WTC11 (cell line): ENCODE measurements at regions not wholly inside any gene's neighbourhood (a gene's known extent, or its start where the extent isn't known, plus 50 kb on each side); places are given as distances from the start of the nearest gene placed in this dataset.

ENCODE experiments used
- ATAC-seq: fragments of 200-7000 bp; cut with Tn5 transposase; 2 replicates; pipeline ENCODE4 v1.10.0; 2021; ENCODE audit warnings: mild to moderate bottlenecking, moderate library complexity
- CTCF ChIA-PET: fragments of 300-600 bp; sonication (Branson Sonifier 250); formaldehyde crosslinking; loops from one replicate; lab custom pipeline; 2021; ENCODE audit warnings: antibody characterized with exemption; lab: Charles Lee
- POLR2A ChIA-PET: fragments of 350-600 bp; sonication (Branson Sonifier 250); formaldehyde crosslinking; loops from one replicate; lab custom pipeline; 2021; ENCODE audit warnings: antibody characterized with exemption; lab: Charles Lee
- DNase-seq: peaks from one replicate; pipeline ENCODE4 v3.0.0; 2021; ENCODE audit warnings: low spot score
- H3K27ac Mint-ChIP-seq: 2 replicates; pipeline ENCODE4 v1.8.0; 2021; ENCODE audit warnings: mixed read lengths
- H3K27me3 Mint-ChIP-seq: 2 replicates; pipeline ENCODE4 v1.8.0; 2021; ENCODE audit warnings: low read depth, mild to moderate bottlenecking, moderate library complexity, mixed read lengths
- H3K36me3 Mint-ChIP-seq: 2 replicates; pipeline ENCODE4 v1.8.0; 2021; ENCODE audit warnings: mixed read lengths
- H3K4me1 Mint-ChIP-seq: 2 replicates; pipeline ENCODE4 v1.8.0; 2022; ENCODE audit warnings: mixed read lengths
- H3K4me3 Mint-ChIP-seq: 2 replicates; pipeline ENCODE4 v1.8.0; 2021; ENCODE audit warnings: mild to moderate bottlenecking, moderate library complexity, mixed read lengths
- H3K9me3 Mint-ChIP-seq: 2 replicates; pipeline ENCODE4 v1.8.0; 2021; ENCODE audit warnings: mixed read lengths
- AFF4 ChIP-seq: sonication (generic); formaldehyde crosslinking; IDR thresholded peaks from 2 replicates; pipeline ENCODE4 v1.8.1; 2023; ENCODE audit warnings: mild to moderate bottlenecking, missing genetic modification reagents, borderline replicate concordance
- E2F4 ChIP-seq: sonication (generic); formaldehyde crosslinking; IDR thresholded peaks from 2 replicates; pipeline ENCODE4 v1.8.1; 2022; ENCODE audit warnings: low read depth, mild to moderate bottlenecking, moderate library complexity, missing genetic modification reagents, borderline replicate concordance
- E2F5 ChIP-seq: sonication (generic); formaldehyde crosslinking; IDR thresholded peaks from 2 replicates; pipeline ENCODE4 v1.8.1; 2022; ENCODE audit warnings: mild to moderate bottlenecking, moderate library complexity, missing genetic modification reagents
- ELF4 ChIP-seq: sonication (generic); formaldehyde crosslinking; IDR thresholded peaks from 2 replicates; pipeline ENCODE4 v1.8.1; 2022; ENCODE audit warnings: low read depth, mild to moderate bottlenecking, moderate library complexity, missing genetic modification reagents
- FOXJ3 ChIP-seq: sonication (generic); formaldehyde crosslinking; IDR thresholded peaks from 2 replicates; pipeline ENCODE4 v1.9.0; 2021; ENCODE audit warnings: missing genetic modification reagents, mild to moderate bottlenecking, borderline replicate concordance
- GABPB1 ChIP-seq: sonication (generic); formaldehyde crosslinking; IDR thresholded peaks from 2 replicates; pipeline ENCODE4 v1.8.1; 2023; ENCODE audit warnings: mild to moderate bottlenecking, missing genetic modification reagents
- PRRX2 ChIP-seq: fragments of 250-450 bp; sonication (Bioruptor Pico); IDR thresholded peaks from 2 replicates; pipeline ENCODE4 v1.8.0; 2021; ENCODE audit warnings: mild to moderate bottlenecking
- STAT6 ChIP-seq: sonication (generic); formaldehyde crosslinking; conservative IDR thresholded peaks from 2 replicates; pipeline ENCODE4 v1.8.1; 2023; ENCODE audit warnings: mild to moderate bottlenecking, low read depth, missing genetic modification reagents, moderate library complexity
- TEAD4 ChIP-seq: sonication (generic); formaldehyde crosslinking; IDR thresholded peaks from 2 replicates; pipeline ENCODE4 v1.8.0; 2022; ENCODE audit warnings: mild to moderate bottlenecking, missing genetic modification reagents
- TP53 ChIP-seq: sonication (generic); formaldehyde crosslinking; IDR thresholded peaks from 2 replicates; pipeline ENCODE4 v1.8.1; 2023; ENCODE audit warnings: mild to moderate bottlenecking, missing genetic modification reagents
- ZNF281 ChIP-seq: sonication (generic); formaldehyde crosslinking; IDR thresholded peaks from 2 replicates; pipeline ENCODE4 v1.8.0; 2023; ENCODE audit warnings: mild to moderate bottlenecking, missing genetic modification reagents
- ZNF423 ChIP-seq: fragments of 250-450 bp; sonication (Bioruptor Pico); IDR thresholded peaks from 2 replicates; pipeline ENCODE4 v2.1.2; 2022; ENCODE audit warnings: mild to moderate bottlenecking, moderate library complexity
- TF ChIP-seq, protein P1 (sequence below): fragments of 250-450 bp; sonication (Bioruptor Pico); IDR thresholded peaks from 2 replicates; pipeline ENCODE4 v1.9.0; 2021; ENCODE audit warnings: moderate library complexity, mild to moderate bottlenecking, inconsistent platforms, borderline replicate concordance
- TF ChIP-seq, protein P2 (sequence below): fragments of 250-450 bp; sonication (Bioruptor Pico); IDR thresholded peaks from 2 replicates; pipeline ENCODE4 v1.8.0; 2021; ENCODE audit warnings: mild to moderate bottlenecking
- TF ChIP-seq, protein P3 (sequence below): sonication (generic); formaldehyde crosslinking; IDR thresholded peaks from 2 replicates; pipeline ENCODE4 v1.8.0; 2022; ENCODE audit warnings: mild to moderate bottlenecking, missing genetic modification reagents
- TF ChIP-seq, protein P4 (sequence below): sonication (generic); formaldehyde crosslinking; IDR thresholded peaks from 2 replicates; pipeline ENCODE4 v1.8.0; 2023; ENCODE audit warnings: missing genetic modification reagents
- TF ChIP-seq, protein P5 (sequence below): sonication (generic); formaldehyde crosslinking; IDR thresholded peaks from 2 replicates; pipeline ENCODE4 v1.8.0; 2022; ENCODE audit warnings: missing genetic modification reagents

DNA sequence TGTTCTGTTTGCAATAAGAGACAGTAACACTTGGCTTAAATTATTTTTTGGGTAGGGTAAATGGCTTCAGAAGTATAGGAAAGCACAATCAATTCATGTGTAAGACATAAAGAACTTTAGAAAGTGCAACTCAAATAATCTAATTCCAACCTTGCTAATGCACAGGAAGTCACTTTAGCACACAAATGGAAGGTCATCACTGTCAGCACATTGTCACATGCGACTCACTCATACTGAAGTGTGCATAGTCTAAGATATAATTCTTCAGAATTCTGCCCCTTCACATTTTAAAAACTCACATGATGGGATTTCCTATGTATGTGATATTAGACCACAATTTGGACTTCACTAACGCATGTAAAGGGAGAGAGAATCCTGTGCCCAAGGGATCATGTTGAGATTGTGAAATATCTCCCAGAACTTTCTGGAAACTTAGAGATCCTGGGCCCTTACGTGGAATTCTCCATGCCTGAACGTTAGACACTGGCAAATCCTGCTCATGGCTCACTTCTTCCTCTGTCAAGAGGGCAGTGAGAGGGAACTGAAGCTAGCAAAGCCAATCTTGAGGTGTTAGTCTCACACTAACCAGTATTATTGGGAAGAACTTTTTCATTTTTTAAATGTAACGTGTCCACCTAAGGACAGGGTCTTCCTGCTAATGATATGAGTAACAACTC is 403.2 kb upstream of the PTGER4 start:
- Mint-ChIP-seq H3K27ac (no peak overlapping the region), H3K36me3 (no peaks in the 10 kb centered on the region), H3K4me3 (no peak overlapping the region), H3K4me1 (peaks cover 8% of the 10 kb centered on the region), H3K9me3 (peaks cover 6% of the 10 kb centered on the region), H3K27me3 (no peaks in the 10 kb centered on the region)
- ChIA-PET CTCF (no interaction called here), POLR2A (no interaction called here)
- ATAC-seq: no peak
- no peak for DNase-seq
- TF ChIP-seq E2F5 (no peak), ZNF281 (CRISPR knock-in tag) (no peak), E2F4 (no peak), TEAD4 (CRISPR knock-in tag) (no peak), ZNF423 (CRISPR knock-in tag) (no peak), AFF4 (CRISPR knock-in tag) (no peak), TP53 (CRISPR knock-in tag) (no peak), FOXJ3 (CRISPR knock-in tag) (no peak), ELF4 (no peak), GABPB1 (no peak), STAT6 (CRISPR knock-in tag) (no peak), PRRX2 (CRISPR knock-in tag) (no peak)
- TF ChIP-seq, protein P1, sequence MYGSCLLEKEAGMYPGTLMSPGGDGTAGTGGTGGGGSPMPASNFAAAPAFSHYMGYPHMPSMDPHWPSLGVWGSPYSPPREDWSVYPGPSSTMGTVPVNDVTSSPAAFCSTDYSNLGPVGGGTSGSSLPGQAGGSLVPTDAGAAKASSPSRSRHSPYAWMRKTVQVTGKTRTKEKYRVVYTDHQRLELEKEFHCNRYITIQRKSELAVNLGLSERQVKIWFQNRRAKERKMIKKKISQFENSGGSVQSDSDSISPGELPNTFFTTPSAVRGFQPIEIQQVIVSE (CRISPR knock-in tag): no peak
- TF ChIP-seq, protein P2, sequence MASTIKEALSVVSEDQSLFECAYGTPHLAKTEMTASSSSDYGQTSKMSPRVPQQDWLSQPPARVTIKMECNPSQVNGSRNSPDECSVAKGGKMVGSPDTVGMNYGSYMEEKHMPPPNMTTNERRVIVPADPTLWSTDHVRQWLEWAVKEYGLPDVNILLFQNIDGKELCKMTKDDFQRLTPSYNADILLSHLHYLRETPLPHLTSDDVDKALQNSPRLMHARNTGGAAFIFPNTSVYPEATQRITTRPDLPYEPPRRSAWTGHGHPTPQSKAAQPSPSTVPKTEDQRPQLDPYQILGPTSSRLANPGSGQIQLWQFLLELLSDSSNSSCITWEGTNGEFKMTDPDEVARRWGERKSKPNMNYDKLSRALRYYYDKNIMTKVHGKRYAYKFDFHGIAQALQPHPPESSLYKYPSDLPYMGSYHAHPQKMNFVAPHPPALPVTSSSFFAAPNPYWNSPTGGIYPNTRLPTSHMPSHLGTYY (CRISPR knock-in tag): no peak
- TF ChIP-seq, protein P3, sequence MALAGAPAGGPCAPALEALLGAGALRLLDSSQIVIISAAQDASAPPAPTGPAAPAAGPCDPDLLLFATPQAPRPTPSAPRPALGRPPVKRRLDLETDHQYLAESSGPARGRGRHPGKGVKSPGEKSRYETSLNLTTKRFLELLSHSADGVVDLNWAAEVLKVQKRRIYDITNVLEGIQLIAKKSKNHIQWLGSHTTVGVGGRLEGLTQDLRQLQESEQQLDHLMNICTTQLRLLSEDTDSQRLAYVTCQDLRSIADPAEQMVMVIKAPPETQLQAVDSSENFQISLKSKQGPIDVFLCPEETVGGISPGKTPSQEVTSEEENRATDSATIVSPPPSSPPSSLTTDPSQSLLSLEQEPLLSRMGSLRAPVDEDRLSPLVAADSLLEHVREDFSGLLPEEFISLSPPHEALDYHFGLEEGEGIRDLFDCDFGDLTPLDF (CRISPR knock-in tag): no peak
- TF ChIP-seq, protein P4, sequence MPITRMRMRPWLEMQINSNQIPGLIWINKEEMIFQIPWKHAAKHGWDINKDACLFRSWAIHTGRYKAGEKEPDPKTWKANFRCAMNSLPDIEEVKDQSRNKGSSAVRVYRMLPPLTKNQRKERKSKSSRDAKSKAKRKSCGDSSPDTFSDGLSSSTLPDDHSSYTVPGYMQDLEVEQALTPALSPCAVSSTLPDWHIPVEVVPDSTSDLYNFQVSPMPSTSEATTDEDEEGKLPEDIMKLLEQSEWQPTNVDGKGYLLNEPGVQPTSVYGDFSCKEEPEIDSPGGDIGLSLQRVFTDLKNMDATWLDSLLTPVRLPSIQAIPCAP (CRISPR knock-in tag): no peak
- TF ChIP-seq, protein P5, sequence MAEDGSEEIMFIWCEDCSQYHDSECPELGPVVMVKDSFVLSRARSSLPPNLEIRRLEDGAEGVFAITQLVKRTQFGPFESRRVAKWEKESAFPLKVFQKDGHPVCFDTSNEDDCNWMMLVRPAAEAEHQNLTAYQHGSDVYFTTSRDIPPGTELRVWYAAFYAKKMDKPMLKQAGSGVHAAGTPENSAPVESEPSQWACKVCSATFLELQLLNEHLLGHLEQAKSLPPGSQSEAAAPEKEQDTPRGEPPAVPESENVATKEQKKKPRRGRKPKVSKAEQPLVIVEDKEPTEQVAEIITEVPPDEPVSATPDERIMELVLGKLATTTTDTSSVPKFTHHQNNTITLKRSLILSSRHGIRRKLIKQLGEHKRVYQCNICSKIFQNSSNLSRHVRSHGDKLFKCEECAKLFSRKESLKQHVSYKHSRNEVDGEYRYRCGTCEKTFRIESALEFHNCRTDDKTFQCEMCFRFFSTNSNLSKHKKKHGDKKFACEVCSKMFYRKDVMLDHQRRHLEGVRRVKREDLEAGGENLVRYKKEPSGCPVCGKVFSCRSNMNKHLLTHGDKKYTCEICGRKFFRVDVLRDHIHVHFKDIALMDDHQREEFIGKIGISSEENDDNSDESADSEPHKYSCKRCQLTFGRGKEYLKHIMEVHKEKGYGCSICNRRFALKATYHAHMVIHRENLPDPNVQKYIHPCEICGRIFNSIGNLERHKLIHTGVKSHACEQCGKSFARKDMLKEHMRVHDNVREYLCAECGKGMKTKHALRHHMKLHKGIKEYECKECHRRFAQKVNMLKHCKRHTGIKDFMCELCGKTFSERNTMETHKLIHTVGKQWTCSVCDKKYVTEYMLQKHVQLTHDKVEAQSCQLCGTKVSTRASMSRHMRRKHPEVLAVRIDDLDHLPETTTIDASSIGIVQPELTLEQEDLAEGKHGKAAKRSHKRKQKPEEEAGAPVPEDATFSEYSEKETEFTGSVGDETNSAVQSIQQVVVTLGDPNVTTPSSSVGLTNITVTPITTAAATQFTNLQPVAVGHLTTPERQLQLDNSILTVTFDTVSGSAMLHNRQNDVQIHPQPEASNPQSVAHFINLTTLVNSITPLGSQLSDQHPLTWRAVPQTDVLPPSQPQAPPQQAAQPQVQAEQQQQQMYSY: no peak
